ENCODE measurements at regions not wholly inside any gene's neighbourhood (a gene's known extent, or its start where the extent isn't known, plus 50 kb on each side); places are given as distances from the start of the nearest gene placed in this dataset.

DNA sequence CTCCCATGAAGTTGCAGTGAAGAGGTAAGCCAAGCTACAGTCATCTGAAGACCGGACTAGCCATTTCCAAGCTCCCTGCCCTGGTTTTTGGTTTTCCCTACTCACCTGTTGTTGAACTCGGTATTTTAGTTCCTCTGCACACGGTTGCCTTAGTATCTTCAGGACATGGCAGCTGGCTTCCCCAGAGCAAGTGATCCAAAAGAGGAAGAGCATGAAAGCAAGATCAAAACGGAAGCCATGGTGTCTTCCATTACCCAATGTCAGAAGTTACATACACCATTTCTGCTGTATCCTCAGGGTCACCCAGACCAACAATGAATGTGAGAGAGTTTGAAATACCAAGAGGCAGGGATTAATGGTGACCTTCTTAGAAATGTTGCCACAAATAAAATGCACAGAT, 276.6 kb upstream of the CNR1 start:
- H3F3A ChIP-seq (ENCODE audit: insufficient read depth, low read depth) = no peaks in the 10 kb centered on the region
- no peak for TF ChIP-seq EZH2 (IDR thresholded peaks at IDR 0.05; ENCODE audit: low read depth)
- TF ChIP-seq, protein P1, sequence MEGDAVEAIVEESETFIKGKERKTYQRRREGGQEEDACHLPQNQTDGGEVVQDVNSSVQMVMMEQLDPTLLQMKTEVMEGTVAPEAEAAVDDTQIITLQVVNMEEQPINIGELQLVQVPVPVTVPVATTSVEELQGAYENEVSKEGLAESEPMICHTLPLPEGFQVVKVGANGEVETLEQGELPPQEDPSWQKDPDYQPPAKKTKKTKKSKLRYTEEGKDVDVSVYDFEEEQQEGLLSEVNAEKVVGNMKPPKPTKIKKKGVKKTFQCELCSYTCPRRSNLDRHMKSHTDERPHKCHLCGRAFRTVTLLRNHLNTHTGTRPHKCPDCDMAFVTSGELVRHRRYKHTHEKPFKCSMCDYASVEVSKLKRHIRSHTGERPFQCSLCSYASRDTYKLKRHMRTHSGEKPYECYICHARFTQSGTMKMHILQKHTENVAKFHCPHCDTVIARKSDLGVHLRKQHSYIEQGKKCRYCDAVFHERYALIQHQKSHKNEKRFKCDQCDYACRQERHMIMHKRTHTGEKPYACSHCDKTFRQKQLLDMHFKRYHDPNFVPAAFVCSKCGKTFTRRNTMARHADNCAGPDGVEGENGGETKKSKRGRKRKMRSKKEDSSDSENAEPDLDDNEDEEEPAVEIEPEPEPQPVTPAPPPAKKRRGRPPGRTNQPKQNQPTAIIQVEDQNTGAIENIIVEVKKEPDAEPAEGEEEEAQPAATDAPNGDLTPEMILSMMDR (conservative IDR thresholded peaks at IDR 0.05) = no peak
- H3K4me2 ChIP-seq = no peak overlapping the region
- H3K4me3 ChIP-seq = no peak overlapping the region
- no peaks in the 10 kb centered on the region for H3K27me3 ChIP-seq (ENCODE audit: insufficient read depth, low read depth)
- H3K9me2 ChIP-seq (ENCODE audit: insufficient read depth) = no peaks in the 10 kb centered on the region
- BruUV-seq (replicated peaks) = no TSS peak
- H2AFZ ChIP-seq = no peak overlapping the region
- no peaks in the 10 kb centered on the region for H3K4me1 ChIP-seq (replicated peaks; ENCODE audit: insufficient read depth)
- H4K20me1 ChIP-seq (ENCODE audit: insufficient read depth) = no peaks in the 10 kb centered on the region
- no peak overlapping the region for H3K27ac ChIP-seq
- H3K36me3 ChIP-seq (ENCODE audit: low read depth) = no peaks in the 10 kb centered on the region
- CTCF ChIA-PET = no interaction called here
- no peak for DNase-seq
- no peaks in the 10 kb centered on the region for H3K9me3 ChIP-seq (ENCODE audit: insufficient read depth, low read depth)
- no peaks in the 10 kb centered on the region for H3K79me2 ChIP-seq (ENCODE audit: low read depth)
- intact Hi-C loops (cut with micrococcal nuclease; ENCODE audit: unreplicated experiment) = no loop called here
- POLR2A ChIA-PET (ENCODE audit: unreplicated experiment) = no interaction called here

DNA sequence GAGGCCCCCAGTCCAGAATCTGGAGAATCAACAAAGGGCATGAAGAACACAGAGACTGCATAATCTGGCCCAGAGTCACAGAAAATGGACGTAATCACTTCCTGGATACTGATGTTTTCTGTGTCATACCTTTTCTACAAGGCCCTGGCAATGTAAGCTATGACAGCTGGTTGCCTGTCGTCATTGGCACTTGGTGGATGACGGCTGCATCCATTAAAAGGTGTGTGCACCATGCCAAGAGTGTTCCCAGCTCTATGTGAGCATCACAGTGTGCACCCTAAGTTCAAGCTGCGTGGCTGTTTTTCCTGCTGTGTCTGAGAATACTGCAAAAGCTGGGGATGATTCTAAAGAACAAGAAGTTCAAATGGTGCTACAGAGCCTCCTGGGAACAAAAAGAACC, 275.2 kb upstream of the CNR1 start:
- H3K4me1 ChIP-seq (replicated peaks; ENCODE audit: insufficient read depth) = no peaks in the 10 kb centered on the region
- BruUV-seq (replicated peaks) = no TSS peak
- no peaks in the 10 kb centered on the region for H3K79me2 ChIP-seq (ENCODE audit: low read depth)
- no peaks in the 10 kb centered on the region for H3K27me3 ChIP-seq (ENCODE audit: insufficient read depth, low read depth)
- H3K9me3 ChIP-seq (ENCODE audit: insufficient read depth, low read depth) = no peaks in the 10 kb centered on the region
- H3K27ac ChIP-seq = no peak overlapping the region
- intact Hi-C loops (cut with micrococcal nuclease; ENCODE audit: unreplicated experiment) = no loop called here
- H4K20me1 ChIP-seq (ENCODE audit: insufficient read depth) = no peaks in the 10 kb centered on the region
- H3F3A ChIP-seq (ENCODE audit: insufficient read depth, low read depth) = no peaks in the 10 kb centered on the region
- H3K4me3 ChIP-seq = no peak overlapping the region
- ChIA-PET CTCF (no interaction called here), POLR2A (ENCODE audit: unreplicated experiment) (no interaction called here)
- H2AFZ ChIP-seq = no peak overlapping the region
- H3K4me2 ChIP-seq = no peak overlapping the region
- no peak for TF ChIP-seq EZH2 (IDR thresholded peaks at IDR 0.05; ENCODE audit: low read depth)
- TF ChIP-seq, protein P1 (conservative IDR thresholded peaks at IDR 0.05) = no peak
- H3K9me2 ChIP-seq (ENCODE audit: insufficient read depth) = no peaks in the 10 kb centered on the region
- no peak for DNase-seq
- H3K36me3 ChIP-seq (ENCODE audit: low read depth) = no peaks in the 10 kb centered on the region

DNA sequence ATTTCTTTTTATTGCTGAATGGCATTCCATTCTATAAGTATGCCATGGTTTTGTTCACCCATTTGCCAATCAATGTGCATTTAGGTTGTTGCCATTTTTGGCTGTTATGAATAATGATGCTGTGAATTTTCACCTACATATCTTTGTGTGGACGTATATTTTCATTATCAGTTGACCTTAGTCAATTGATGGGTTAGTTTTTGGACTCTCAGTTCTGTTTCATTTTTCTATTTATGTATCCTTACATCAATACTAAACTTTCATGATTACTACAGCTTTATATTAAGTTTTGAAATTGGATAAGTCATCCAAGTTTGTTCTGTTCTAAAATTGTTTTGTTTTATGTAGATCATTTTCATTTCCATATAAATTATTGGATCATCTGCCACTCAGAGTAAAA, 261.9 kb upstream of the CNR1 start:
- DNase-seq = no peak
- peaks cover 3% of the 10 kb centered on the region; the same call in 1 of the 2 replicates for H3K27me3 ChIP-seq (ENCODE audit: insufficient read depth, low read depth)
- H4K20me1 ChIP-seq (ENCODE audit: insufficient read depth) = no peaks in the 10 kb centered on the region
- intact Hi-C loops (cut with micrococcal nuclease; ENCODE audit: unreplicated experiment) = no loop called here
- no peaks in the 10 kb centered on the region for H3K9me2 ChIP-seq (ENCODE audit: insufficient read depth)
- ChIA-PET CTCF (no interaction called here), POLR2A (ENCODE audit: unreplicated experiment) (no interaction called here)
- no peaks in the 10 kb centered on the region for H3K9me3 ChIP-seq (ENCODE audit: insufficient read depth, low read depth)
- no peak overlapping the region for H3K27ac ChIP-seq
- no peak overlapping the region for H2AFZ ChIP-seq
- BruUV-seq (replicated peaks) = no TSS peak
- H3K4me3 ChIP-seq = no peak overlapping the region
- H3K36me3 ChIP-seq (ENCODE audit: low read depth) = no peaks in the 10 kb centered on the region
- no peaks in the 10 kb centered on the region for H3K79me2 ChIP-seq (ENCODE audit: low read depth)
- no peaks in the 10 kb centered on the region for H3F3A ChIP-seq (ENCODE audit: insufficient read depth, low read depth)
- H3K4me1 ChIP-seq (replicated peaks; ENCODE audit: insufficient read depth) = no peaks in the 10 kb centered on the region
- no peak for TF ChIP-seq EZH2 (IDR thresholded peaks at IDR 0.05; ENCODE audit: low read depth)
- TF ChIP-seq, protein P1 (conservative IDR thresholded peaks at IDR 0.05) = no peak
- no peak overlapping the region for H3K4me2 ChIP-seq
